GM19452 (cell line): ENCODE measurements at regions not wholly inside any gene's neighbourhood (a gene's known extent, or its start where the extent isn't known, plus 50 kb on each side); places are given as distances from the start of the nearest gene placed in this dataset.
"Not testable (repeated sequence)": the region's sequence is repeated elsewhere in the genome, so short reads cannot be mapped to it uniquely, and the experiment has no call there.

Experiments
- ATAC-seq: cut with Tn5 transposase; IDR thresholded peaks from one replicate; pipeline ENCODE4 v1.9.1; 2021; ENCODE audit not compliant: unreplicated experiment

DNA sequence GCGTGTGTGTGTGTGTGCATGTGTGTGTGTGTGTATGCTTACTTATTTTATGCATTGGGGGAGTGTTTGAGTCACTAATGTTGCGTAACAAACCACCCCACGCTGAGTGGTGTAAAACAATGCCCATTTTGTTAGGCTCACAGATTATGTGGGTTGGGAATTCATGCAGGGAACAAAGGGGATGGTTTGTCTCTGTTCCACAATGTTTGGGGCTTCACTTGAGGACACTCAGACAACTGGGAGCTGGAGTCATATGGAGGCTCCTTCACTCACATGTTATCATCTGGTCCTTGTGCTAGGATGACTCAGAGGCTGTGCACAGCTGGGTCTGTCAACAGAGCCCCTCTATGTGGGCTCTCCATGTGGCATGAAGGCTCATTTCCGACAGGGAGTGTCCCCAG lies 51.3 kb upstream of the LARGE1 start:
- ATAC-seq = no peak

DNA sequence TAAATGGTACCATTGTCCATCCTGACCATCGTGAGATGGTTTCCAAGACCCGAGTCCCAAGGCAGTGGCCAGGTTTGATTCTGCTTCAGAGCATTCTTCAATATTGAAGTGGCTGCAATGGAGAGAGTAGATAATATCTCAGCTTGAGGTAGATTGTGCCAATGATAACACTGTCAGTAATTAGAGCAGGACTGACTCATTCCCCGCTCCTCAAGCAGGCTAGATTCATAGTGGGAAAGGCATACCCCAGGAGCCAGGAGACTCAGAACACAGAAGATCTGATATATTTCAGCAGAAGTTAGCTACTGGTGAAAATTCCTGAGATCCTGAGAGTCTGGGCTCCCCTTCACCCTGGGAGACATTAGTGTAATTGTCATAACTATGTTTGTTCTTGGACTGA lies 55.6 kb upstream of the LARGE1 start:
- ATAC-seq = no peak

DNA sequence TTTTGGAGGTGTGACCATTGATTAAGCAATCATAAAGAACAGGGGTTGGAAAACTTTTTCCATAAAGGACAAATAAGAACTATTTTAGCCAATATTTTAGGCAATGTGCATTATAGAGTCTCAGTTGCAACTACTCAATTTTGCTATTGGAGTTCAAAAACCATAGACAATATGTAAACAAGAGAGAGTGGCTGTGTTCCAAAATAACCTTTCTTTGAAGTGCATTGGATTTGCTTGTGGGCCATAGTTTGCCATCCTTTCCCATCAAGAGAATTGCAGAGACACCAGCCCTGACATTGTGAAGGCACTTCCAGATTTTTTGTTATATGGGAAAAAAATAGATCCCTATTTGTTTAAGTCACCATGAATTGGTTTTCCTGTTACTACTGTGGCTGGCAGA lies 63.3 kb upstream of the LARGE1 start:
- no peak for ATAC-seq

GRCh38 chr22:33984211-33984610 lies 63.9 kb upstream of the LARGE1 start:
- no peak for ATAC-seq

- no peak for ATAC-seq
Observed at GRCh38 chr22:33984656-33985285, 64.5 kb upstream of the LARGE1 start.

GRCh38 chr22:33985506-33985905 lies 65.2 kb upstream of the LARGE1 start:
- no peak for ATAC-seq

DNA sequence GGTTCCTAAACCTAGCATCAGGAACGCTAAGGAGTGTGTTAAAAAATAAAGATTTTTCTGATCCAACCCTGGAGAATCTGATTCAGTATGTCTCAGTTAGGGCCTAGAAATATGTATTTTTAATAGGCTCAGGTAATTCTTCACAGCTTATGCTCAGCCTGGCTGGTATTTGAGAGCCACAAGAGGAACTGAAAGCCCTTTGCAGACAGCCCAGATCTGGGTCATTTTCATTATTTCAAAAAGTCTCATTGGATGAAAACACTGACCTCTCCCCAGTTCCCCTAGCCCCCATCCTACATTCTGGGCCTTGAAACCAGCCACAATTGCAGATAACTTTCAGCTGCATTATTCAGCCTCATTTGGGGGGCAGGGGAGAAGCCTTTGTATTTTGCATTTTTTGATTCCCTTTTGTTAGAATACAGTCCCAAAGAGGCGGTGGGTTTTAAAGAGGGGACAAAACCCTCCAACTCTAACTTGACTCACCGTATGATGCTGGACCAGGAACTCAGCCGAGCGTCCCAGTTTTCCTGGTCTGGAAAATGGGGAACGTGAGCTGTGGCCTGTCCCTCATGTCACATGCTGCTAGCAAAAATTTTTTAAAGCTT lies 66.0 kb upstream of the LARGE1 start:
- ATAC-seq = no peak

DNA sequence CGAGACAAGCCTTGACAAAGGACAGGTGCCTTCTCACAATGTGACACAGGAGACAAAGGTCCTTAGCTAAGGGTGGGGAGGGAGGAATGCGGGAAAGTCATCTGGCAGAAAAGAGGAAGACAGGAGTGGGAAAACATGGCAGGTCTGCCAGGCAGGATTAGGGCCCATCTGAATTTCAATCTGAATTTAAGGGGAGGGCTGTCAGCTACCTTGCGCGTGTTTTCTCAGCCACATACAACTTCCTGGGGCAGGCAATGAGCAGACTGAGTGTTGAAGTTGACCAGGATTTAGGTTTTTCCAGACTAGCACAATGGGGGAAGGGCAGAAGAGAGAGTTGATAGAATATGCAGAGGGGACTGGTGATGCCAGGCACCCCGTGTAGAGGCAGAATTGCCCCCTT lies 66.7 kb upstream of the LARGE1 start:
- no peak for ATAC-seq

DNA sequence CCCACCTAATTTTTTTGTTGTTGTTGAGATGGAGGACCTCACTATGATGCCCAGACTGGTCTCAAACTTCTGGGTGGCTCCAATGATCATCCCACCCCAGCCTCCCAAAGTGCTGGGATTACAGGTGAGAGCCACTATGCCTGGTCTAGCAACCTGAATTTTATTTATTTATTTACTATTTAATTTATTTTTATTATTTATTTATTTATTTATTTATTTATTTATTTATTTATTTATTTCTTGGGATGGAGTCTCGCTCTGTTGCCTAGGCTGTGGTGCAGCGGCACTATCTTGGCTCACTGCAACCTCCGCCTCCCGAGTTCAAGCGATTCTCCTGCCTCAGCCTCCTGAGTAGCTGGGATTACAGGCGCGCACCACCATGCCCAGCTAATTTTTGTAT lies 69.0 kb upstream of the LARGE1 start:
- not testable (repeated sequence) for ATAC-seq

DNA sequence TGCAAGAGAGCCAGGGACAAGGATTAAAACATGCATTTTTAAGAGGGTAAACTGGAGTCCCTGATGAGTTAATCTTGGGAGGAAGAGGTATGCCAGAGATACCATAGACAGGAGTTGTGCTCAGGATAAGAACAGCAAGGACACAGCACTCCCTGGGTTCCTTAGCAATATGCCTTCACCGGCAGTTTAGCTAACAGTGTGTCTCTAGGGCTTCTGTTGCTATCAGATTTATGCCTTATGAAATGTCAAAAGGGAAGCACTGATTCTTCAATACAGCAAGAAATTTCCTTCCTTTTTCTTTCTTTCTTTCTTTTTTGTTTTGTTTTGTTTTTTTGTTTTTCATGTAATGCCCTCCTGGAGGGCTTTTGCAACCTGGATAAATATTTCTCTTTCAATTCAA lies 71.3 kb upstream of the LARGE1 start:
- no peak for ATAC-seq

GRCh38 chr22:33996824-33997223 lies 76.5 kb upstream of the LARGE1 start:
- ATAC-seq = no peak

DNA sequence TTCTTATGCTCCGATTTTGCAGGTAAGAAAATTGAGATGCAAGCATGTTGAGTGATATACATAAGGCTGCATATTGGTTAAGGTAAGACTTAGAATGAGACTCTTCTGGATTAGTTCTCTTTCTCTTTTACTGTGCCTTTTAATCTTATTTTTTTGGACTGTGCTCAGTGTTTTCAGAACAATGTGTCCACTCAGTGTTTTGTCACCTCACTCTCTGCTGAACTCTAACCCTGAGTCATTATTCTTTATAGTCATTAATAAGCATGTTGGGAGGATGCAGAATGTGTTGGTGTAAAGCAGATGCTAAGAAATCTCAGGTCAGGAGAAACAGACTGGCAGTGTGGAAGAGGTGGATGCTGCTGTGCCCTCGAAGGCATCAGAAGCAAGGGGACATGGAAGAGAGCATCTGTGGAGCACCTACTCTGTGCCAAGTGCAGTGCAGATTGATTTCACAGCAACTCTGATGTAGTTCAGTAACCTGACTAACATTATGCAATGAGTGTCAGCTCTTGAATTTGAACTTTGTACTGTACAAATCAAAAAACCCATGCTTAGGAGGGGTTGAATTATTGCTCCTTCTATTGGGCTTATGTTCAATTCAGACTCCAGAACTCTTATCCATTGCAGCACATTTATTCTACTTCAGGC lies 80.7 kb upstream of the LARGE1 start:
- ATAC-seq = no peak

DNA sequence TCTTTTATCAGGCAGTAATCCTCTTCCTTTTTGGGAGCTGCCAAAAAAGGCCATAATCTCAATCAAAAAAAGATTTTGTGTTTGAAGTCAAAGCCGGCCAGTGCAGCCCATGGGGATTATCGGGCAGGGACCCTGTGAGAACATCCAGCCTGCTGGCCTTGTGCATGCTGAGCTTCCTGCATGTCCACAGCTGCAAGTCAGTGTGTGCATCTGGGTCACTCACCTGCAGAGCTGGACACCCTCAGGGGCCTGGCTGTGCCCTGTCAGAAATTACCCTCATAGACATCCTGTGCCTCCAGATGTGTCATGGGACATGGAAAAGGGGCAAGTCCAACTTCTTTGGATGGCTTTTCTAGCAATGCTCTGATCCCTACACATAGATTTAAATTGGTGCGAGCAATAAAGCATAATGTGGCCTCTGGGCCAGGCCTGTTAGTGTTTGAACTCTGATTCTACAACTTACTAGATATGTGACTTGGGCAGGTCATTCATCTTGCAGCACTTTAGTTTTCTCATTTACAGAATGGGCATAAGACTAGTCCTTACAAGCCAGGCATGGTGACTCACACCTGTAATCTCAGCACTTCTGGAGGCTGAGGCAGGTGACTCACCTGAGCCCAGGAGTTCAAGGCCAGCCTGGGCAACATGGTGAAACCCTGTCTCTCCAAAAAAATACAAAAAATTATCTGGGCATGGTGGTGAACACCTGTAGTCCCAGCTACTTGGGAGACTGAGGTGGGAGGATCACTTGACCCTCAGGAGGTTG lies 81.6 kb upstream of the LARGE1 start:
- ATAC-seq = no peak

GRCh38 chr22:34004058-34004457 lies 83.8 kb upstream of the LARGE1 start:
- no peak for ATAC-seq

GRCh38 chr22:34010259-34010658 lies 90.0 kb upstream of the LARGE1 start:
- ATAC-seq = no peak

DNA sequence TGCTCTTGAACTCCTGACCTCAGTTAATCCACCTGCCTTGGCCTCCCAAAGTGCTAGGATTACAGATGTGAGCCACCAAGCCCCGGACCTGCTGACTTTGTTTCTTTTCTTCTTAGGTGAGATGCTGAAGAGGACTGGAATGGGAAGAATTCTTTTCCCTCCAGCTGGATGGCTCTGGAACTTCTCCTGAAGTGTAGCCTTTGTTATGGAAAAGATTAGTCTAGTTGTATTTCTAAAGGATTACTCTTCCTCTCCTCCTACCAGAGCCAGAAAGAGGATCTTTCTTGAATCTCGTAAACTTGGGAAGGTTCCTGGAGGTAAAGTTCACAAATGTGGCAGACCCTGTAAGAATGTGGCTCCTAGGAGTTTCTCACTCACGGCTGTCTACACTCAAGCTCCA lies 95.4 kb upstream of the LARGE1 start:
- ATAC-seq = no peak

DNA sequence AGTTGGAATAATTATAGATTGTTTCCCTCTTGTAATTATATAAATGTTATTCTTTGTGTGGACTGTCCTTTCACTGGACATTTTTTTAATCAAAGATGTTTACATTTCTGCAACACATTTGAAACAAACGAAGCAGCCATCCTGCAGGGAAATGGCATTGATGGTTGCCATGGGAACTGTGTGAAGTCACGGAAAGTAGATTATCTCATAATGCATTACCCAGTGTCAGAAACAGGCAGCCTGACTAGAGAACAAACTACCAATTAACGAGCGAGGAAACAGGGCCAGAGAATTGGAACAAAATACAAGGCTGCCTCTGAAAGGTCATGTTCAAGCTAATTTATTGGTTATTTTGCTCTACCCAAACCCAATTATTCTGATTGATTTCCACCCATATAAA lies 96.9 kb upstream of the LARGE1 start:
- no peak for ATAC-seq

- ATAC-seq = no peak
Observed at GRCh38 chr22:34019190-34019845, 99.0 kb upstream of the LARGE1 start.

- ATAC-seq = no peak
Observed at GRCh38 chr22:34035209-34035608, 114.9 kb upstream of the LARGE1 start.

DNA sequence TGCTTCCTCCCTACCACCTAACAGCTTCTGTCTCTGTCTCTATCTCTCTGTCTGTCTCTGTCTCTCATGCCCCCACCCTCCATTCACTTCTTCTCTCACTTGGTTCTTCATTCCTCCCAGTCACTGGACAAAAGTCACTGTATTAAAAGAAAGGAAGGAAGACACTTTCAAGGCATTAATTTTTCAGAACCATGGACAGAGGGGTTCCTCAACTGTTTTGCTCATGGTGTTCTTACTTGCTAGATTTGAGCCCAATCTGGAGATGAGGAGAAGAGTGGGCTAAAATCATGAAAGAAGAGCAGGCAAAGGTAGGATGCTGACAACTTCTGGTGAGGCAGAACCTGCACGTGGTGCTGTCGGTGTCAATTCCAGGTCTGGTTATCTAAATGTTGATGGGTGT lies 116.7 kb upstream of the LARGE1 start:
- ATAC-seq = no peak

GRCh38 chr22:34038801-34039555 lies 118.7 kb upstream of the LARGE1 start:
- ATAC-seq = no peak
